PFSK-1 (cell line): ENCODE measurements at regions not wholly inside any gene's neighbourhood (a gene's known extent, or its start where the extent isn't known, plus 50 kb on each side); places are given as distances from the start of the nearest gene placed in this dataset.

Source experiments
- FOXP2 ChIP-seq: optimal IDR thresholded peaks from 2 replicates; pipeline ENCODE3; 2011; ENCODE audit warnings: borderline replicate concordance, control low read depth, inconsistent platforms; ENCODE audit not compliant: insufficient read depth; ENCODE audit errors: extremely low read length, extremely low read depth
- POLR2AphosphoS5 ChIP-seq: IDR thresholded peaks from 2 replicates; pipeline ENCODE4 v1.6.1; 2012; ENCODE audit warnings: low read depth, mild to moderate bottlenecking, control low read depth, low read length, moderate library complexity
- SIN3A ChIP-seq: IDR thresholded peaks from 2 replicates; pipeline ENCODE4 v1.6.1; 2012; ENCODE audit warnings: mild to moderate bottlenecking, low read length, moderate library complexity, borderline replicate concordance; ENCODE audit not compliant: insufficient read depth
- TAF1 ChIP-seq: IDR thresholded peaks from 2 replicates; pipeline ENCODE4 v1.6.1; 2012; ENCODE audit warnings: low read length, control low read depth, borderline replicate concordance; ENCODE audit not compliant: insufficient read depth
- TF ChIP-seq, protein P1 (sequence below), 2 experiments: IDR thresholded peaks; 2 replicates each; pipeline versions ENCODE4 v1.6.1 to v1.8.0; 2011 to 2012; ENCODE audit warnings: low read depth in 2 of 2, low read length in 2 of 2, control low read depth in 1 of 2, inconsistent platforms in 1 of 2, mild to moderate bottlenecking in 1 of 2, moderate library complexity in 1 of 2; ENCODE audit not compliant: insufficient read depth in 1 of 2

GRCh38 chr2:133937669-133938068 lies 316.2 kb upstream of the MGAT5 start:
- TF ChIP-seq FOXP2: no peak
- TF ChIP-seq POLR2AphosphoS5: no peak
- TF ChIP-seq, protein P1, sequence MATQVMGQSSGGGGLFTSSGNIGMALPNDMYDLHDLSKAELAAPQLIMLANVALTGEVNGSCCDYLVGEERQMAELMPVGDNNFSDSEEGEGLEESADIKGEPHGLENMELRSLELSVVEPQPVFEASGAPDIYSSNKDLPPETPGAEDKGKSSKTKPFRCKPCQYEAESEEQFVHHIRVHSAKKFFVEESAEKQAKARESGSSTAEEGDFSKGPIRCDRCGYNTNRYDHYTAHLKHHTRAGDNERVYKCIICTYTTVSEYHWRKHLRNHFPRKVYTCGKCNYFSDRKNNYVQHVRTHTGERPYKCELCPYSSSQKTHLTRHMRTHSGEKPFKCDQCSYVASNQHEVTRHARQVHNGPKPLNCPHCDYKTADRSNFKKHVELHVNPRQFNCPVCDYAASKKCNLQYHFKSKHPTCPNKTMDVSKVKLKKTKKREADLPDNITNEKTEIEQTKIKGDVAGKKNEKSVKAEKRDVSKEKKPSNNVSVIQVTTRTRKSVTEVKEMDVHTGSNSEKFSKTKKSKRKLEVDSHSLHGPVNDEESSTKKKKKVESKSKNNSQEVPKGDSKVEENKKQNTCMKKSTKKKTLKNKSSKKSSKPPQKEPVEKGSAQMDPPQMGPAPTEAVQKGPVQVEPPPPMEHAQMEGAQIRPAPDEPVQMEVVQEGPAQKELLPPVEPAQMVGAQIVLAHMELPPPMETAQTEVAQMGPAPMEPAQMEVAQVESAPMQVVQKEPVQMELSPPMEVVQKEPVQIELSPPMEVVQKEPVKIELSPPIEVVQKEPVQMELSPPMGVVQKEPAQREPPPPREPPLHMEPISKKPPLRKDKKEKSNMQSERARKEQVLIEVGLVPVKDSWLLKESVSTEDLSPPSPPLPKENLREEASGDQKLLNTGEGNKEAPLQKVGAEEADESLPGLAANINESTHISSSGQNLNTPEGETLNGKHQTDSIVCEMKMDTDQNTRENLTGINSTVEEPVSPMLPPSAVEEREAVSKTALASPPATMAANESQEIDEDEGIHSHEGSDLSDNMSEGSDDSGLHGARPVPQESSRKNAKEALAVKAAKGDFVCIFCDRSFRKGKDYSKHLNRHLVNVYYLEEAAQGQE (IDR thresholded peaks at IDR 0.05; ENCODE audit: insufficient read depth in 1 of 2, low read depth in 2 of 2, low read length in 2 of 2): no peak
- no peak for TF ChIP-seq TAF1
- no peak for TF ChIP-seq SIN3A

DNA sequence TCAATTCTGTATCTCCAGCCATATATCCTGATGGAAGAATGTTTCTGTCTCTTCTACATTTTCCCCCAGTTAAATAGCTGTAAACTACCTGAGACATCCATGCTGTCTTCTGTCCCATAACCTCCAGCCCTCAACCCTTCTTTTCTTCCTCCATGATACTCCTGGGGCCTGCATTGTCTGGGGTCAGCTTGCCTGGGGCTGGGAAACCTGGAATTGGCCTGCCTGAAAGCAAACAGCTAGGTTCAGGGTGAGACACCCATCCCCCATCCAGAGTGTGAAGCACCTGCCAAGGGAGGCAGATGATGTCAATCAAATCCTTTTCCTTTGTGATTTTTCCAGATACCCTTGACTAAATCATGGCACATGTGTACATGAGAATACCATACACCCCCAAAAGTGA lies 313.7 kb upstream of the MGAT5 start:
- no peak for TF ChIP-seq POLR2AphosphoS5
- TF ChIP-seq FOXP2: no peak
- TF ChIP-seq SIN3A: no peak
- no peak for TF ChIP-seq TAF1
- TF ChIP-seq, protein P1 (IDR thresholded peaks at IDR 0.05; ENCODE audit: insufficient read depth in 1 of 2, low read depth in 2 of 2, low read length in 2 of 2): no peak

- TF ChIP-seq TAF1: no peak
- no peak for TF ChIP-seq SIN3A
- TF ChIP-seq FOXP2: no peak
- TF ChIP-seq, protein P1 (IDR thresholded peaks at IDR 0.05; ENCODE audit: insufficient read depth in 1 of 2, low read depth in 2 of 2, low read length in 2 of 2): no peak
- TF ChIP-seq POLR2AphosphoS5: no peak
These were observed 312.2 kb upstream of the MGAT5 start for GRCh38 chr2:133941666-133942065.

DNA sequence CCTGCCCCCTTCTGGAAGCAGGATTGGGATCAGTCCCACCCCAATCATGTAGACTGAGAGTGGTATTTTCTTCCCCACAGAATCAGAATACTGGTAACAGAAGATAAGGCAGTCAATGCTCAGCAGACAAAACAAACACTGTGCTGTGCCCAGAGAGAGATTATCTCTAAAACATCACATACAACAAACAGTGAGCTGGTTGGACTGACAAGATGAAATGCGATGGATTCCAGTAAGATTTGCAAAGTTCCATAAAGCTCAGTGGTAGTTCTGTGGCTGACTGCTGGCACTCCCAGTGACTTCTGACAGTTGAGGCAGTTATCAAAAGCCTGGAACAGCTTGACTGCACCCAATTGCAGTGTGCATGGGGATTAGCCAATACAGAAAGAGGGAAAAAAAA lies 311.5 kb upstream of the MGAT5 start:
- TF ChIP-seq, protein P1 (IDR thresholded peaks at IDR 0.05; ENCODE audit: insufficient read depth in 1 of 2, low read depth in 2 of 2, low read length in 2 of 2): no peak
- TF ChIP-seq SIN3A: no peak
- TF ChIP-seq POLR2AphosphoS5: no peak
- no peak for TF ChIP-seq TAF1
- TF ChIP-seq FOXP2: no peak

- TF ChIP-seq FOXP2: no peak
- no peak for TF ChIP-seq TAF1
- TF ChIP-seq SIN3A: no peak
- TF ChIP-seq, protein P1 (IDR thresholded peaks at IDR 0.05; ENCODE audit: insufficient read depth in 1 of 2, low read depth in 2 of 2, low read length in 2 of 2): no peak
- TF ChIP-seq POLR2AphosphoS5: no peak
These were observed 310.8 kb upstream of the MGAT5 start for GRCh38 chr2:133943108-133943507.
